Astrocyte of the cerebellum (primary cell): ENCODE measurements at regions not wholly inside any gene's neighbourhood (a gene's known extent, or its start where the extent isn't known, plus 50 kb on each side); places are given as distances from the start of the nearest gene placed in this dataset.

Experiments used
- DNase-seq: peaks from one replicate; pipeline ENCODE4 v3.0.0-alpha.2; 2011; ENCODE audit warnings: low read depth
- H3K4me3 ChIP-seq: 2 replicates; pipeline ENCODE4 v1.5.1; 2011; ENCODE audit warnings: mild to moderate bottlenecking, low read depth, low read length, moderate library complexity
- CTCF ChIP-seq: IDR thresholded peaks from 2 replicates; pipeline ENCODE4 v1.5.1; 2012; ENCODE audit warnings: low read length, low read depth, moderate library complexity, mild to moderate bottlenecking; ENCODE audit errors: missing control alignments
- in situ Hi-C: cut with HindIII; loops from 2 replicates; pipeline ENCODE4 v1.10.0; 2017; ENCODE audit warnings: low sequenced_read_pairs

- no peak for TF ChIP-seq CTCF
- no peak for DNase-seq
- no peak overlapping the region for H3K4me3 ChIP-seq
- in situ Hi-C loops: no loop called here
Measured at GRCh38 chr15:94004697-94005096, 226.7 kb upstream of the MCTP2 start.

GRCh38 chr15:94002041-94002440 is 229.3 kb upstream of the MCTP2 start:
- in situ Hi-C loops: no loop called here
- no peak for DNase-seq
- TF ChIP-seq CTCF: no peak
- H3K4me3 ChIP-seq: no peak overlapping the region

GRCh38 chr15:94001255-94001801 is 230.0 kb upstream of the MCTP2 start:
- no peak overlapping the region for H3K4me3 ChIP-seq
- no peak for DNase-seq
- in situ Hi-C loops: no loop called here
- TF ChIP-seq CTCF: no peak

- no peak for DNase-seq
- no peak for TF ChIP-seq CTCF
- in situ Hi-C loops: no loop called here
- H3K4me3 ChIP-seq: no peak overlapping the region
Measured at GRCh38 chr15:94000606-94001005, 230.8 kb upstream of the MCTP2 start.

- peak; percentile 85 for TF ChIP-seq CTCF
- DNase-seq: peak; percentile 18
- in situ Hi-C loops: loop anchor here (5.0 kb wide), 1 partner anchor 120 kb away; no protein-coding TSS in a partner anchor
- no peak overlapping the region for H3K4me3 ChIP-seq
Measured at GRCh38 chr15:93997071-93997658, 234.2 kb upstream of the MCTP2 start.

GRCh38 chr15:93989440-93989998 is 241.8 kb upstream of the MCTP2 start:
- in situ Hi-C loops: no loop called here
- DNase-seq: no peak
- no peak for TF ChIP-seq CTCF
- no peak overlapping the region for H3K4me3 ChIP-seq
